Activated CD8-positive, alpha-beta memory T cell treated with anti-CD3 and anti-CD28 coated beads for 48 hours (primary cell): ENCODE measurements at regions not wholly inside any gene's neighbourhood (a gene's known extent, or its start where the extent isn't known, plus 50 kb on each side); places are given as distances from the start of the nearest gene placed in this dataset.
"Not testable (repeated sequence)": the region's sequence is repeated elsewhere in the genome, so short reads cannot be mapped to it uniquely, and the experiment has no call there.

Experiments used
- DNase-seq, 3 experiments: peaks; one replicate each; pipeline ENCODE4 v3.0.0-alpha.2; 2020; ENCODE audit warnings: low read depth in 2 of 3, low spot score in 2 of 3

DNA sequence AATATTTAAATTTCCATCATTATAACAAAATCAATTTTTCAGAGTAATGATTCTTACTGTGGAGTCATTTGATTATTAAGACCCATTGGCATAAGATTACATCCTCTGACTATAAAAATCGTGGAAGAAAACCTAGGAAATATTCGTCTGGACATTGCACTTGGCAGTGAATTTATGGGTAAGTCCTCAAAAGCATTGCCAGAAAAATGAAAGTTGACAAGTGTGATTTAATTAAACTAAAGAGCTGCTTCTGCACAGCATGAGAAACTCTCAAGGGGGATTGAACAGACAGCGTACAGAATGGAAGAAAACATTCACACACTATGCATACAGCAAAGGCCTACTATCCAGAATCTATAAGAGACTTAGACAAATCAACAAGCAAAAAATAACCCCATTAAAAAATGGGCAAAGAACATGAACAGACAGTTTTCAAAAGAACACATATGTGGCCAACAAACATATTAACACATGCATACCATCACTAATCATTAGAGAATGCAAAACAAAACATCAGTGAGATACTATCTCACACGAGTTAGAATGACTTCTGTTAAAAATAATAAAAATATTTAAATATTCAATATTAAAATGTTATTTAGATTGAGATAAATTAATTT lies 111.4 kb downstream of the CCDC74A start:
- DNase-seq, result not testable (repeated sequence)

- DNase-seq, result no peak
Observed at GRCh38 chr2:131641414-131642206, 113.9 kb downstream of the CCDC74A start.

- not testable (repeated sequence) for DNase-seq
Observed at GRCh38 chr2:131643180-131643579, 115.5 kb downstream of the CCDC74A start.

DNA sequence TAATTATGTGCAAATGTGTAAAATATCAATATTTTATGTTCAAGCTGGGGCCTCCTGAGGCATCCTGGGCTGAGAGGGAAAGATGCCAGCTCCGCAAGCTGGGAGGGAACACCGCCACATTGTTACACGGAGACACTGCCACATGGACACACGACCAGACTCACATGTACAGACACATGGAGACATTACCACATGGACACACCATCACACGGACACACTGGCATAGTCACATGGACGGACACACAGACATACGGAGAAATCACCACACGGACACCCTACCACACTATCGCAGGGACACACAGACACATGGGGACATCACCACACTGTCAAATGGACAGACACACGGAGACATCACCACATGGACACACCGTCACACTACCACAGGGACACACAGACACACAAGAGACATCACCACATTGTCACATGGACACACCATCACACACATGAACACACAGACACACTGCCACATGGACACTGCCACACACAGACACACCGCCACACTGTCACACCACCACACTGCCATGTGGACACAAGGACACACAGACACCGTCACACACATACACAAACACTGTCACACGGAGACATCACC lies 117.6 kb downstream of the CCDC74A start:
- DNase-seq, result no peak

DNA sequence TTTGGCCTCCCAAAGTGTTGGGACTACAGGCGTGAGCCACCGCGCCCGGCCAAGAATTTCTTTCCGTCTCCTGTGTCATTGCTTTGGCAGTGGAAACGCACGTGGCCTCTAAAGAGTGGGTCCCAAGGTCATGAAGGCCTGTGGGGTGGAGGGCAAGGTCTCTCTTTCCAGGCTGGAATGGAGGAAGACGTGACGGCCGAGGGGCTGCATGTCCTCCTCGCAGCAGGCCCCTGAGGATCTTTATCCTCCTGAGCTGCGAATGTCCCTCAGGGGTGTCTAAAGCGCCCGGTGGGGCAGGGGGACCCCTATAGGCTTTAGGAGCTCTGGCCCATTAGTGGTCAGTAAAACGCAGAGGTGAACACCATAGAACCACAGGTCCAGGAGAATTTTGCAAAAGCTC lies 118.5 kb downstream of the CCDC74A start:
- DNase-seq, result not testable (repeated sequence)

- DNase-seq, result no peak
Observed at GRCh38 chr2:131646669-131647297, 119.1 kb downstream of the CCDC74A start.

- not testable (repeated sequence) for DNase-seq
Observed at GRCh38 chr2:131648565-131648964, 120.9 kb downstream of the CCDC74A start.

GRCh38 chr2:131652246-131652645 lies 124.6 kb downstream of the CCDC74A start:
- not testable (repeated sequence) for DNase-seq

DNA sequence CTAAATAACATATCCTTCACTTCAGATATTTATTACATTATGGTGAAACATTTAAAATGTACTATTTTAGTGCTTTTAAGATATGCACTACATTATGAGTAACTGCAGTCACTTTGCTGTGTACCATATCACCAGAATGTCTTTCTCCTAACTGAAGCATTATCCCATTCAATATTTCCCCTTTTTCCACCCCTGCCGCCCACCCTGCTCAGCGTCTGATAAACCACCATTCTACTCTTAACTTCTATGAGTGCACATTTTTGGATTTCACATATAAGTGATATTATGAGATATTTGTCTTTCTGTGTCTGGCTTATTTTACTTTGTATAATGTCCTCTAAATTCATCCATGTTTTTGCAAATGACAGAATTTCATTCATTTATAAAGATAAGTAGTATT lies 126.4 kb downstream of the CCDC74A start:
- DNase-seq, result not testable (repeated sequence)

DNA sequence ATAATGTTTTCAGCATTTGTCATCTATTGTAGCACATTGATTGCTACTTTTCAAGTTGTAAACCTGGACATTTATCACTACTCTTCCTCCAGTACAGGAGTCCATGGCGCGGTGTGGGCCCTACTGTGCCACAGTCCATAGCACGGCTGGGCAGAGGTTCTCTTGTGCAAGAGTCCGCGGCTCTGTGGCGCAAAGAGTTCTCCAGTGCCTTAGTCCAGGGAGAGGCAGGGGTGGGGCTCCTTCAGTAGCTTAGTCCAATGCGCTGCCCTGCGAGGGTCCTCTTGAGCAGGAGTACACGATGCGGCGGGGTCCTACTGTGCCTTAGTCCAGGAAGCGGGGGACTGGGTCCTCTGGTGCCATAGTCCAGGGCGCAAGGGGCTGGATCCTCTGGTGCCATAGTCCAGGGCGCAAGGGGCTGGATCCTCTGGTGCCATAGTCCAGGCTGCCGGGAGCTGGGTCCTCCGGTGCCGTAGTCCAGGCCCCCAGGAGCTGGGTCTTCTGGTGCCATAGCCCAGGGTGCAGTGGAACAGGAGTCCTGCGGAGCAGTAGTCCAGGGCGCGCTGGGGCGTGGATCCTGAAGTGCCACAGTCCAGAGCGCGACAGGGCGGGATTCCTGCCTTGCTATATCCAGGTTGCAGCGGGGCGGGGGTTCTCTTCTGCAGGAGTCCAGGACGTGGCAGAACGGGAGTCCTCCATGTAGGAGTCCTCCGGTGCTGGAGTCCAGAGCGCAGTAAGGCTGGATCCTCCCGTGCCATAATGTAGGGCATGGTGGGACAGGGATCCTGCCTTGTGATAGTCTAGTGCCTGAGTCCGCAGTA lies 129.3 kb downstream of the CCDC74A start:
- DNase-seq, result no peak

DNA sequence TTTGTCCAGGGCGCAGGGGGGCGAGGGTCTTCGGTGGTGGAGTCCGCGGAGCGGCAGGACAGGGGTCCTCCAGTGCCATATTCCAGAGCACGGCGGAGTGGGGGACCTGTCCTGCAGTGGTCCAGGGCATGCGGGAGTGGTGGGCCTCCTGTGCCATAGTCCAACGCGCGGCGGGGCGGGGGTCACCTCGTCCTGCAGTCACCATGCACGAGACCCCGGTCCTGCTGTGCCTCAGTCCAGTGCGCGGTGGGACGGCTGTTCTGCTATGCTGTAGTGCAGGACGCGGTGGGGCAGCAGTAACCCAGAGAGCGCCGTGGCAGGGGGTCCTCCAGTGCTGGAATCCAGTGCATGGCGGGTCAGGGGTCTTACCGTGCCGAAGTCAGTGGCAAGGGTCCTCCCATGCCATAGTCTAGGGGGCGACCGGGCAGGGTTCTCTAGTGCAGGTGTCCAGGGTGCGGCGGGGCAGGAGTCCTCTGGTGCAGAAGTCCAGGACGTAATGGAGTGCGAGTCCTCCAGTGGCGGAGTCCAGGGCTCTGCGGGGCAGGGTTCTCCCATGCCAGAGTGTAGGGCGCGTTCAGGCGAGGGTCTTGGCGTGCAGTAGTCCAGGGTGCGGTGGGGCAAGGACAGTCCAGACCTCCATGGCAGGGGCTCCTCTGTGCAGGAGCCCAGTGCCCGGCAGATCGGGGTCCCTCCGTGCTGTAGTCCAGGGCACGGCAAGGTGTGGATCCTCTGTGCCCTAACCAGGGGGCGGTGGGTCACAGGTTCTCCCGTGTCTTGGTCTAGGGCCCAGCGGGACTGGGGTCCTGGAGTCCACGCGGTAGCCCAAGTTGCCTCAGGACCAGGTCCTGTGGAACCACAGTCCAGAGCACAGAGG lies 130.4 kb downstream of the CCDC74A start:
- no peak for DNase-seq

GRCh38 chr2:131658769-131659131 lies 131.1 kb downstream of the CCDC74A start:
- DNase-seq, result no peak

DNA sequence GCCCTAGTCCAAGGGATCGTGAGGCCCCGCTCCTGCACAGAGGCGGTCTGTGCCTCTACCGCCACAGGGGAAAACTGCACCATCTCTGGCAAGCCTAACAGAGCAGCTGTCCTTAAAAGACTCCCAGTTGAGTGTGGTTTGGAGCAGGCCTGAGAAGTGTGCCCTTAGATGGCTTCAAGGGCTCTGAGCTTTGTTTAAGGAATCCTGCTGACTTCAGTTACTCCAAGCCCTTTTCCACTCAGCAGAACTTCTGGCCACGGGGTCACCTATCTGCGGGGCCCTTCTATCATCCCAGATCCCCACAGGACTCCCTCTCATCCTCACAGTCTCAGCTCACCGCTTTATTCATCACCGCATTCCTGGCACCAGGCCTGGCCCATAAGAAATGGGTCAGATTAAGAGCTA lies 131.5 kb downstream of the CCDC74A start:
- DNase-seq, result no peak

GRCh38 chr2:131661101-131661782 lies 133.6 kb downstream of the CCDC74A start:
- DNase-seq, result not testable (repeated sequence)

DNA sequence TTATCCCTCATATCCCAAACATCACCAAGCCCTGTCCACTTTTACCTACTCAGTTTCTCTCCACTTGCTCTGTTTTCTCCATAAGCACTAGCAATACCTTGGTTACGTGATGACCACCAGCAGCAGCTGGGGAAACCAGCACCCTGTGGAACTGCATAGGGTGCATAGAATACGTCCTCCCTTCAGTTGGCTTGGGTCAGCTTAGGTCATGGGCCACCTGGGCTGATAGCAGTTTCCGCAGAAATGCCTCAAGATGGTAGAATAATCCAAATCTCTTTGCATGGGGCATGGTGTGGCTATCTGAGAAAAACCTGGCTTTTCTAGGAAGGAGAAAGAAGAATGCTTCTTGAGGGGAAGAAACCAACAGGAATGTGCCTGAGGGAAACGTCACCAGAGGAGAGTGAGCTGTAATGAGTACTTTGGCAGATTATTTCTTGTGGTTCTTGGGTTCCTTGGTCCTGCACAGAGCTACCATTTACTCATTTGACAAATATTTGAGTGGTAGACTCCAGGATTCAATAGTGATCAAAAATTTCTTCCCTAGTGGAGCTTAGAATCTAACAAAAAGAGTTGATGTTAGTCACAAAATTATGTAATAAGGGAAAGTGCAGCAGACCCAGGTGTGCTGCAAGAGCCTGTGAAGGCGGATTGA lies 134.3 kb downstream of the CCDC74A start:
- not testable (repeated sequence) for DNase-seq

DNA sequence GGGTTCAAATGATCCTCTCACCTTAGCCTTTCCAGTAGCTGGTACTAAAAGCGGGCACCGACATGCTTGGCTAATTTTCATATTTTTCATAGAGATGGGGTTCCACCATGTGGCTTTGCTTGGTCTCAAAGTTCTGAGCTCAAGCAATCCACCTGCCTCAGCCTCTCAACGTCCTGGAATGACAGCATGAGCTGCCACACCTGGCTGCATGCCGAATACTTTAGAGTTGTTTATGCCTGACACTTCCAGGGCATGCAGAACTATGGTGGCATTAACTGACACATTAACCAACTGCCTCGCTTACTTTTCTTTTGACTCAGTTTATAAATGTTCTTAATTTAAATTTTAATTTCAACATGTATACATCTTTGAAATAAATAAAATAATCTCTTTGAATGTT lies 135.8 kb downstream of the CCDC74A start:
- not testable (repeated sequence) for DNase-seq

GRCh38 chr2:131665716-131666115 lies 138.0 kb downstream of the CCDC74A start:
- DNase-seq, result not testable (repeated sequence)

GRCh38 chr2:131668794-131669540 lies 141.3 kb downstream of the CCDC74A start:
- not testable (repeated sequence) for DNase-seq
